ENCODE measurements at regions not wholly inside any gene's neighbourhood (a gene's known extent, or its start where the extent isn't known, plus 50 kb on each side); places are given as distances from the start of the nearest gene placed in this dataset.

GRCh38 chr6:99079058-99079457 lies 131.3 kb upstream of the FBXL4 start:
- ChIA-PET POLR2A (no interaction called here), RAD21 (ENCODE audit: low non-redundant PET in 1 of 2, low total read pairs in 2 of 2, uncharacterized antibody in 2 of 2, unreplicated experiment in 2 of 2) (no interaction called here), CTCF (no interaction called here)
- Histone ChIP-seq H3K9me3 (ENCODE audit: control insufficient read depth in 1 of 2, insufficient read depth in 1 of 2, low read depth in 1 of 2, low read length in 2 of 2) (no peaks in the 10 kb centered on the region), H3K79me2 (ENCODE audit: insufficient read depth, low read length) (no peaks in the 10 kb centered on the region), H3K27me3 (ENCODE audit: insufficient read depth, low read length) (peaks cover 47% of the 10 kb centered on the region), H3K9ac (ENCODE audit: low read length) (no peak overlapping the region), H4K20me1 (ENCODE audit: insufficient read depth) (no peaks in the 10 kb centered on the region), H3K36me3 (ENCODE audit: control insufficient read depth in 1 of 2, insufficient read depth in 2 of 2, low read length in 2 of 2) (no peaks in the 10 kb centered on the region), H3K9me2 (ENCODE audit: insufficient read depth) (no peaks in the 10 kb centered on the region), H3K4me3 (replicated peaks in 1 of 2; ENCODE audit: low read depth in 1 of 2, low read length in 2 of 2) (no peak overlapping the region), H3K27ac (ENCODE audit: low read depth, low read length) (no peak overlapping the region), H2AFZ (ENCODE audit: low read depth, low read length, poor library complexity, severe bottlenecking) (no peak overlapping the region), H3K4me1 (ENCODE audit: control insufficient read depth in 1 of 2, insufficient read depth in 2 of 2, low read length in 2 of 2) (no peaks in the 10 kb centered on the region), H3K4me2 (ENCODE audit: low read length) (no peak overlapping the region)
- no peak for DNase-seq (ENCODE audit: low read depth, low spot score)
- intact Hi-C loops (cut with micrococcal nuclease), result no loop called here
- TF ChIP-seq SIN3A (IDR thresholded peaks at IDR 0.05; ENCODE audit: low read depth) (no peak), EZH2 (IDR thresholded peaks at IDR 0.05) (no peak), FOSL1 (IDR thresholded peaks at IDR 0.05; ENCODE audit: low read depth) (no peak), ZFX (IDR thresholded peaks at IDR 0.05) (no peak), ZNF274 (IDR thresholded peaks at IDR 0.05; ENCODE audit: low read depth, low read length) (no peak), JUND (IDR thresholded peaks at IDR 0.05) (no peak), YY1 (IDR thresholded peaks at IDR 0.05; ENCODE audit: extremely low read depth, insufficient replicate concordance, low read depth, low read length) (no peak), POLR2AphosphoS5 (IDR thresholded peaks at IDR 0.05; ENCODE audit: low read depth, low read length) (no peak), EZH2phosphoT487 (IDR thresholded peaks at IDR 0.05; ENCODE audit: borderline replicate concordance) (no peak), ZBTB33 (IDR thresholded peaks at IDR 0.05; ENCODE audit: extremely low read depth, insufficient replicate concordance, low read length) (no peak), SRF (IDR thresholded peaks at IDR 0.05; ENCODE audit: low read depth) (no peak), POLR2A (IDR thresholded peaks at IDR 0.05; ENCODE audit: borderline replicate concordance, extremely low read depth, insufficient read depth, insufficient read length) (no peak), MAX (IDR thresholded peaks at IDR 0.05) (no peak), REST (IDR thresholded peaks at IDR 0.05; ENCODE audit: low read depth) (no peak), RAD21 (IDR thresholded peaks at IDR 0.05; ENCODE audit: low read depth) (no peak), ATF3 (IDR thresholded peaks at IDR 0.05) (no peak), CBX3 (IDR thresholded peaks at IDR 0.05; ENCODE audit: low read depth) (no peak)
- ATAC-seq, result no peak
- BruUV-seq (replicated peaks), result no TSS peak

Measured in HCT116 (cell line).